ENCODE measurements at regions not wholly inside any gene's neighbourhood (a gene's known extent, or its start where the extent isn't known, plus 50 kb on each side); places are given as distances from the start of the nearest gene placed in this dataset.
"Not testable (repeated sequence)": the region's sequence is repeated elsewhere in the genome, so short reads cannot be mapped to it uniquely, and the experiment has no call there.

- no peak for DNase-seq
- Histone ChIP-seq H3K4me3 (no peak overlapping the region), H3K9ac (ENCODE audit: low read depth in 2 of 2, low read length in 2 of 2) (no peak overlapping the region)
Observed at GRCh38 chr6:49205526-49205925, 257.5 kb downstream of the MMUT start.

DNA sequence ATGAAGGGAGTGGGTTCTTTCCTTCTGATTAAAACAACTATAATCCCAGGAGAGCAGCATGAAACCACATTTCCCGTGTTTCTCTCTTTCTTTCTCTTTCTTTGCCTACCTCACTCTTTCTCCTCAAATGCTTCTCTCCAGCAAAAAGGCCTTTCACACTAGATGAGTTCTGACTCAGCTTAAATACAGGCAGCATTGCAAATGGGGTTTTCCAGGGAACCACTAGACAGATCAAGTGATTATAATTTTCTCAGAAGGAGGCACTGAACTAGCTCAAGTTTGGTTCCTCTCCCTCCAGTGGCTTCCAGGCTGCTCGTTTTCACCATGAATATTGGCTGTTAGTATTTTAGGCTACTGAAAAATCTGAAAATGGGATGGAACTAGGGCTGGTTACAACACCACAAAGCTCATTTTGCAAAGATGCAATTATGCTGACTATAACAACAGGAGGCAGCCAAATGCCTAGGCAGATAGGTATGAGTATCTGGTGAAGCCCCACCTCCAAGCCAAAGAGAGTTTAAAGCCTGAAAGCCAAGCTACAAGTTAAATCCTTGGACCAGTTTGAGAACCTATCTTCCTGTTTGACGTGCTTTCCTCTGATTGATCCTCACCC, 260.0 kb downstream of the MMUT start:
- Histone ChIP-seq H3K9me3 (no peaks in the 10 kb centered on the region), H3K4me3 (no peak overlapping the region), H3K4me1 (no peaks in the 10 kb centered on the region), H3K36me3 (no peaks in the 10 kb centered on the region), H3K27me3 (no peaks in the 10 kb centered on the region), H3K9ac (ENCODE audit: low read depth in 2 of 2, low read length in 2 of 2) (no peak overlapping the region), H3K27ac (no peak overlapping the region)
- TF ChIP-seq, protein P1, sequence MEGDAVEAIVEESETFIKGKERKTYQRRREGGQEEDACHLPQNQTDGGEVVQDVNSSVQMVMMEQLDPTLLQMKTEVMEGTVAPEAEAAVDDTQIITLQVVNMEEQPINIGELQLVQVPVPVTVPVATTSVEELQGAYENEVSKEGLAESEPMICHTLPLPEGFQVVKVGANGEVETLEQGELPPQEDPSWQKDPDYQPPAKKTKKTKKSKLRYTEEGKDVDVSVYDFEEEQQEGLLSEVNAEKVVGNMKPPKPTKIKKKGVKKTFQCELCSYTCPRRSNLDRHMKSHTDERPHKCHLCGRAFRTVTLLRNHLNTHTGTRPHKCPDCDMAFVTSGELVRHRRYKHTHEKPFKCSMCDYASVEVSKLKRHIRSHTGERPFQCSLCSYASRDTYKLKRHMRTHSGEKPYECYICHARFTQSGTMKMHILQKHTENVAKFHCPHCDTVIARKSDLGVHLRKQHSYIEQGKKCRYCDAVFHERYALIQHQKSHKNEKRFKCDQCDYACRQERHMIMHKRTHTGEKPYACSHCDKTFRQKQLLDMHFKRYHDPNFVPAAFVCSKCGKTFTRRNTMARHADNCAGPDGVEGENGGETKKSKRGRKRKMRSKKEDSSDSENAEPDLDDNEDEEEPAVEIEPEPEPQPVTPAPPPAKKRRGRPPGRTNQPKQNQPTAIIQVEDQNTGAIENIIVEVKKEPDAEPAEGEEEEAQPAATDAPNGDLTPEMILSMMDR (IDR thresholded peaks at IDR 0.05) = no peak
- no peak for DNase-seq
- intact Hi-C loops (cut with DNase I) = no loop called here

More at GRCh38 chr6:49205526-49205925, 257.5 kb downstream of the MMUT start:
- TF ChIP-seq, protein P1 (IDR thresholded peaks at IDR 0.05) = no peak
- no peak overlapping the region for H3K27ac ChIP-seq
- H3K36me3 ChIP-seq = no peaks in the 10 kb centered on the region
- no peaks in the 10 kb centered on the region for H3K9me3 ChIP-seq
- H3K27me3 ChIP-seq = no peaks in the 10 kb centered on the region
- intact Hi-C loops (cut with DNase I) = no loop called here
- no peaks in the 10 kb centered on the region for H3K4me1 ChIP-seq

DNA sequence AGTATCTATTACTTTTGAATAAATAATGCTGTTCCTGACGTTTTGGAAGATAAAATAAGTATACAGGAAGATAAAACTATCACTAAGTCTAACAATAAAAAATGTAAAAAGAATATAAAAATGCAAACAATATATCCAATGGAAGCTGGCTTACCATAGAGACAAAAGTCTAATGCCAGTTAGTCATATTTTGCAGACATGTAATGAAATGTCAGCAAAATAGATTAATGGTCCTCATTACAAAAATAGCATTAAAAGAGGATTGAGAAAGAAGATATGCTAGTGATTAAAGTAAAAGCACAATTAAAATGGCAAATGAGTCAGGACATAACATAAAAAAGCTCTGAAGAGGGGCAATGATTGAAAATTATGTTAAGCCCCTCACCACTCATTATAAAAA, 265.0 kb downstream of the MMUT start:
- Histone ChIP-seq H3K36me3 (no peaks in the 10 kb centered on the region), H3K4me3 (no peak overlapping the region), H3K9ac (ENCODE audit: low read depth in 2 of 2, low read length in 2 of 2) (no peak overlapping the region), H3K27me3 (no peaks in the 10 kb centered on the region), H3K27ac (no peak overlapping the region), H3K4me1 (no peaks in the 10 kb centered on the region), H3K9me3 (no peaks in the 10 kb centered on the region)
- TF ChIP-seq, protein P1 (IDR thresholded peaks at IDR 0.05) = no peak
- DNase-seq = no peak
- intact Hi-C loops (cut with DNase I) = no loop called here

- H3K9ac ChIP-seq (ENCODE audit: low read depth in 2 of 2, low read length in 2 of 2); H3K27me3 ChIP-seq; H3K4me3 ChIP-seq; DNase-seq; H3K4me1 ChIP-seq; H3K9me3 ChIP-seq; intact Hi-C loops (cut with DNase I); H3K36me3 ChIP-seq; H3K27ac ChIP-seq: not testable (repeated sequence)
Observed at GRCh38 chr6:49162379-49162778, 300.7 kb downstream of the MMUT start.

DNA sequence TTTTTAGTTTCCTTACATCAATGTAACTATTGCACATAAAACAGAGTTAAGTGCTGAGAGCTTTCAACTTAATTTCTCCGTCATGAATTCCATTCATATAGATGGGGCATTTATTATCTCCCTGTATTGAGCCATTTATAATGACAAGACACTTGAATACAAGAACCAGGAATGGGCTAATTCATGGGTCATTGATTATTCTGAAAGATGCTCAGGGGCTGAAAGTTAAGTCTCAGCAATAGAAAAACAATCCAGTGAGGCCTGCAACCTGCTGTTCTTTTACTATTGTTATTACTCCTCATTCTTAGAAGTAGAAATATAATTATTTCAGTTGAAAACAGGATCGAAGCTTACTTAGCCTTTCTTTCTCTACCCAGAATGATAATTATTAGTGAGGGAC, 307.7 kb downstream of the MMUT start:
- Histone ChIP-seq H3K9ac (ENCODE audit: low read depth in 2 of 2, low read length in 2 of 2) (no peak overlapping the region), H3K4me3 (no peak overlapping the region), H3K9me3 (no peaks in the 10 kb centered on the region), H3K27me3 (no peaks in the 10 kb centered on the region), H3K27ac (no peak overlapping the region), H3K36me3 (no peaks in the 10 kb centered on the region), H3K4me1 (no peaks in the 10 kb centered on the region)
- intact Hi-C loops (cut with DNase I) = no loop called here
- DNase-seq = no peak
- TF ChIP-seq, protein P1 (IDR thresholded peaks at IDR 0.05) = no peak

DNA sequence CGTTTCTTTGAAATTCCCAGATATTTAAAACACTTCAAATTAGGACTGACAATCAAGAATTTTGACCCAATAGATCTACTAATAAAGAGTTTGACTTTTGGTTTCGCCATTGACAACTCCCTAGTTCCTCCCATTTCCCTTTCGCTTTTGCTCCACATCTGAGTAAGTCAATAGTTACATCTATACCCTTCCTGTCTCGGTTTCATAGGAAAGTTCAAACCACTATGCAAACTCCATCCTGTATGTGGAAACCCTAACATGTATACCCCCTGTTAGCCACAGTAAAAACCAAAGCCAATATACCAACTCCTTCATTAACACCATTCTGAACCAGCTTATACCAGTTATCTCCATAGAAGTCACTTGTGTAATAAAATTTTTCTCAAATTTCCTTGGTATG, 311.1 kb downstream of the MMUT start:
- TF ChIP-seq, protein P1 (IDR thresholded peaks at IDR 0.05) = no peak
- H3K4me1 ChIP-seq = no peaks in the 10 kb centered on the region
- no peak overlapping the region for H3K9ac ChIP-seq (ENCODE audit: low read depth in 2 of 2, low read length in 2 of 2)
- H3K27ac ChIP-seq = no peak overlapping the region
- no peak overlapping the region for H3K4me3 ChIP-seq
- no peaks in the 10 kb centered on the region for H3K36me3 ChIP-seq
- H3K27me3 ChIP-seq = no peaks in the 10 kb centered on the region
- no peaks in the 10 kb centered on the region for H3K9me3 ChIP-seq
- intact Hi-C loops (cut with DNase I) = no loop called here
- DNase-seq = no peak

Data from colonic mucosa (tissue), 4 donors.